Large intestine (tissue), 3 donors: ENCODE measurements at regions not wholly inside any gene's neighbourhood (a gene's known extent, or its start where the extent isn't known, plus 50 kb on each side); places are given as distances from the start of the nearest gene placed in this dataset.

Source experiments
- DNase-seq, 2 donors: peaks; one replicate each; pipeline versions ENCODE4 v3.0.0 to v3.0.0-alpha.2; 2013
- H3K27ac ChIP-seq: one replicate; pipeline ENCODE4 v1.5.1; 2013; ENCODE audit warnings: low read length
- H3K27me3 ChIP-seq: 2 replicates; pipeline ENCODE4 v1.6.1; 2013; ENCODE audit warnings: low read length; ENCODE audit not compliant: control insufficient read depth, insufficient read depth
- H3K36me3 ChIP-seq: 2 replicates; pipeline ENCODE4 v1.6.1; 2013; ENCODE audit warnings: low read length; ENCODE audit not compliant: control insufficient read depth, insufficient read depth
- H3K4me1 ChIP-seq: one replicate; pipeline ENCODE4 v1.6.1; 2013; ENCODE audit warnings: low read length; ENCODE audit not compliant: control insufficient read depth, insufficient read depth
- H3K4me3 ChIP-seq: one replicate; pipeline ENCODE4 v1.5.1; 2013; ENCODE audit warnings: low read length
- H3K9me3 ChIP-seq: one replicate; pipeline ENCODE4 v1.6.1; 2013; ENCODE audit warnings: mild to moderate bottlenecking, low read depth, low read length, moderate library complexity; ENCODE audit not compliant: control insufficient read depth
- WGBS: methylation state at CpG from one replicate; pipeline ENCODE4 v1.1.5; 2013; ENCODE audit warnings: low lambda C conversion rate; ENCODE audit not compliant: insufficient coverage; 5-methylcytosine and 5-hydroxymethylcytosine counted together

DNA sequence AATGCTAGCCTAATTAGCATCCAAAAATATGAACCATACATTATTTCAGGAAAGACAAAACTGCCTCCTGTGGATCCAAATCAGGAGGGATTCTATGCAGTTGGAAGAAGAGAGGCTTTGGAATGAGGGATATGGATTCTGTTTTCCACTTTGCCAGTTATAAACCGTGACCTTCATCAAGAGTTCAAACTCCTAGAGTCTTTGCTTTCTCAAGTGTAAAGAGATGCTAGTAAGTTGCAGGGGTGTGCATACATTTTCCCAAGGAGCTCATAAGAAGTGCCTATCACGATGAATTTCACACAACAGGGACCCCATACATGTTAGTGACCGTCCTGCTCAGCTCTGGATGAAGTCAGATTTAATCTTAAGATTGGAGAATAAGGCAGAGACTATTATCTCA is 542.5 kb downstream of the SOX11 start:
- no peak for DNase-seq
- no peaks in the 10 kb centered on the region for H3K27me3 ChIP-seq
- H3K36me3 ChIP-seq, result no peaks in the 10 kb centered on the region
- H3K27ac ChIP-seq, result no peak overlapping the region
- no peak overlapping the region for H3K4me3 ChIP-seq
- H3K4me1 ChIP-seq, result no peaks in the 10 kb centered on the region
- WGBS, result no CpG with 5 or more reads among the region's 3 CpGs
- no peaks in the 10 kb centered on the region for H3K9me3 ChIP-seq

DNA sequence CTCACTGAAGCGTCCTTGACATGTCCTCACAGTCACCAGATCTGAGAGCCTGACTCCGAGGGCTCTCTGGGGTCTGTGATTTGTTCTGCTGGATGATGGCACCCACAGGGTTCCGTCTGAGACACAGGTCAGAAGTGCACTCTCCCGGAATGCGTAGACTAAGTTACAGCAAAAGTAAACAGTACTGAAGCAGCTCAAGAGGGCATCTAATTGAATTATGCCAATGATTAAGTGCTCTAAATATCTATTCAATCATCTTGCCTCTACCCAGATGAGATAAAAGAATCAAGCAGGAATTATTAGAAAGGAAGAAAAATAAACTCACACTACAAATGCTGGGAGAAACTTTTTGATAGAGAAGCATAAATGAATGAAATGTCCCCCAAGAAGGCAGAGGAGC is 544.1 kb downstream of the SOX11 start:
- Histone ChIP-seq H3K4me3 (no peak overlapping the region), H3K9me3 (no peaks in the 10 kb centered on the region), H3K27ac (no peak overlapping the region), H3K36me3 (no peaks in the 10 kb centered on the region), H3K27me3 (no peaks in the 10 kb centered on the region), H3K4me1 (no peaks in the 10 kb centered on the region)
- no CpG with 5 or more reads among the region's 5 CpGs for WGBS
- DNase-seq, result no peak

DNA sequence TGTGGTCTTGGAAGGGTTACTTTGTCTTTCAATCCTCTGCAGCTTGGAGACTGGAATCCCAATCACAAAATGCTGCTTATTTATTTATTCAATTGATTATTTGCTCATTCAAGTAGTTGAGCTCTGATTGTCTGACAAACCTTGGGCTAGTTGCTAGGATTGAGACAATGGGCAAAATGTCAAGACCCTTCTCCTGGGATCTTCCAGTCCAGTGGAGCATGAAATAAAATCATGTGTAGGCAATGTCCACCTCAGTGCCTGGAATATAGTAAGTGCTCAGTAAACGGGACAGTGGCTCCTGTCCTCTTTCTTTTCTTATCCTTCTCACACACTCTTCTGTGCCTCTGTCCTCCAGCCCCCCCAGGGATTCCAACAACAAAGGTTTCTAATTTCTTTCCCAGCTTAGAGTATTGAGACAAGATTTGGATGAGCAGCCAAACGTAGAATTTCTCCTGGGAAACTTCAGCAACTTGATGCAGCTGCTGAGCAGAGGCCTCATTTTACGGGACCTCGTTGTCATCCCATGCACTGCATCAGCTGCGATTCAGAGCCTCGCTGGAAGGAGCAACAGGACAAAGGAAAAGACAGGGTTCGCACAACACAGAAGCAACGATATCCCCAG is 545.0 kb downstream of the SOX11 start:
- Histone ChIP-seq H3K4me1 (no peaks in the 10 kb centered on the region), H3K36me3 (no peaks in the 10 kb centered on the region), H3K9me3 (no peaks in the 10 kb centered on the region), H3K27me3 (no peaks in the 10 kb centered on the region), H3K27ac (no peak overlapping the region), H3K4me3 (no peak overlapping the region)
- DNase-seq, result no peak
- no CpG with 5 or more reads among the region's 8 CpGs for WGBS

DNA sequence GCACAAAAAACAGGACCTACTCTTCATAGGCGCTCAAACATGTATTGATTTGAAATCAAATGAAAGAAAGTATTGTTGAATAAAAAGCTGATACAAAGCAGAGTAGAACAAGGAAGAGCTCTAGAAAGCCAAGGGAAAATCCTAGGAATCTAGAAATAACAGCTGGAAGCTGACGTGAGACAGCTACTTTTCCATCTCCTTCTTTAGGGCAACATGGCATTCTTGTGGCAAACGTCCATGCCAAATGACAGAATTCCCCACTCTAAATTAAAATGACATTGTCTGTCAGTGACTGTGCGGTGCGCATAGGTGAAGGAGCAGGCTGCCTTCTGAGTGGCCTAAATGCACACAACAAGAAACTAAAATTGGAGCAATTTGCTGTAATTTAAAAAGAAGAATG is 557.4 kb downstream of the SOX11 start:
- DNase-seq, result no peak
- H3K27ac ChIP-seq, result no peak overlapping the region
- no peaks in the 10 kb centered on the region for H3K27me3 ChIP-seq
- H3K36me3 ChIP-seq, result no peaks in the 10 kb centered on the region
- no peaks in the 10 kb centered on the region for H3K4me1 ChIP-seq
- H3K9me3 ChIP-seq, result no peaks in the 10 kb centered on the region
- 100% methylated on average over 1 of the region's 5 CpGs for WGBS
- no peak overlapping the region for H3K4me3 ChIP-seq

DNA sequence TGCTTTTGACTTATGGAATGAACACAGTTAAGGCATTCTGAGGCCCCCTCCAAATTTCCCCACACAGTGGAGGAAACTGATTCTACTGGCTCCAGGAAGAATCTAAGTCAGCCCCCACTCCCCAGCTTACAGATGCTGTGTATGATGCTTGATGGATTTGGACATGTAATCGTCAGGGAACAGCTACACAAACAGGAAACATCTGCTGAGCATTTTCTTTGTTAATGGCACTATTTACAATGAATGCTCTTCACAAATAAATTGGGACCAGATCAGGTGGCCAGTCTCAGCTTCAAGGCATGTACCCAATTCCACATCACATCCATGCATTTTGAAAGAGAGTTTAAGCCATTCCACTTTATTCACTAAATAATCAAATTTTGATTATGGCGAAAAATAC is 562.3 kb downstream of the SOX11 start:
- WGBS, result no CpG with 5 or more reads among the region's 2 CpGs
- H3K27ac ChIP-seq, result no peak overlapping the region
- H3K27me3 ChIP-seq, result no peaks in the 10 kb centered on the region
- no peaks in the 10 kb centered on the region for H3K36me3 ChIP-seq
- H3K4me3 ChIP-seq, result no peak overlapping the region
- no peak for DNase-seq
- no peaks in the 10 kb centered on the region for H3K4me1 ChIP-seq
- H3K9me3 ChIP-seq, result no peaks in the 10 kb centered on the region

DNA sequence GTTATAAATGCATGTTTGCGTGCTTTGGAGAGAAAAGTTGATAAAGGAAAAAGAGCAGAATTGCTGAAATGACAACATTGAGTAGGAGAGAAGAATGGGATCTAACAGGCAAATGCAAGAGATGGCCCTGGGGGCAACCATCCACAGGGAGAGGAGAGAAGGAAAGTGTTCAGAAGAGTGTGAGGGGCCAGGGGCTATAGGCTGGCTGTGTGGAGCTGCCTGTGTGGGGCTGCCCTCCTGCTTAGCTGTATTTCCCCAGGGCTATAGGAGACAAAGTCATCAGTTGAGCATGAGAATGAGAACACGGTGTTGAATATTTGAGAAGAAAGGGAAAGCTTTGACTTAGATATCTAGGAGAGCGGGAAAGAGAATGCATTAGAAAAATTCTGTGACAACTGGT is 572.0 kb downstream of the SOX11 start:
- Histone ChIP-seq H3K4me1 (no peaks in the 10 kb centered on the region), H3K27me3 (no peaks in the 10 kb centered on the region), H3K9me3 (no peaks in the 10 kb centered on the region), H3K36me3 (no peaks in the 10 kb centered on the region), H3K27ac (no peak overlapping the region), H3K4me3 (no peak overlapping the region)
- WGBS, result 88% methylated on average over 3 of the region's 3 CpGs
- no peak for DNase-seq

DNA sequence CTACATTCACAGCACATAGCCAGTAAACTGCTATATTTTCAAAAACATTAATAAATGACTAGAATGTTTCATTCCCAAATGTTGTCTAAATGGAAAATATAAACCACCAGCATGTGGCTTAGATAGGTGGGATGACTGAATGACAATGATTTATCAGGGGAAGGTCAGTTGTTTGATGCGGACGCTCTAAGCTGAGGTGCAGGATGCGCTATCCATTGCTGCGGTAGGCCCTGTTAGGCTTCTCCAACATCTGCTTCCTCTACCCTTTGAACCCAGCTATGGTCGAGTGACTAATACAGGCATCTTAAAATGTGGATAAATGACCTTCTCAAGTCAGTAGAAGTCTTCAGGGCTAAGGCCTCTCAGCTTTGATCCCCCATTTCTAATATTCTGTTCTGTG is 584.2 kb downstream of the CMPK2 start:
- H3K36me3 ChIP-seq, result no peaks in the 10 kb centered on the region
- DNase-seq, result no peak
- no CpG with 5 or more reads among the region's 5 CpGs for WGBS
- H3K4me3 ChIP-seq, result no peak overlapping the region
- H3K27ac ChIP-seq, result no peak overlapping the region
- H3K27me3 ChIP-seq, result no peaks in the 10 kb centered on the region
- no peaks in the 10 kb centered on the region for H3K4me1 ChIP-seq
- no peaks in the 10 kb centered on the region for H3K9me3 ChIP-seq

DNA sequence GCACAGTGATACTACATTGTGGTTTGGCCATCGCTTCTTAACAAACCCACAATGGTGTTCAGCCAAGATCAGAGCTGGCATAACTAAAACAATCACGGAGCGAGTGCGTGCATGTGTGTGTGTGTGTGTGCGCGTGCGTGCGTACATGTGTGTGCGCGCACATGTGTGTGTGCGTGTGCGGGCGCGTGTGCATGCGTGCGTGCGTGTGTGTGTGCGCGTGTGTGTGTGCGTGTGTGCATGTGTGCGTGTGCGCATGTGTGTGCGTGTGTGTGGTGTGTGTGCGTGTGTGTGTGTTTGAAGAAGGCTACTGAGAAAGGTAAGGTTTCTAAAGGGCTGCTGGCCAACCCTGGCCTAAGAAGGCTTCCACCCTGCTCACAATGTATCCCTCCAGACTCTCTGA is 582.4 kb downstream of the CMPK2 start:
- Histone ChIP-seq H3K9me3 (no peaks in the 10 kb centered on the region), H3K27me3 (no peaks in the 10 kb centered on the region), H3K4me3 (no peak overlapping the region), H3K36me3 (no peaks in the 10 kb centered on the region), H3K27ac (no peak overlapping the region), H3K4me1 (no peaks in the 10 kb centered on the region)
- 100% methylated on average over 1 of the region's 24 CpGs for WGBS
- no peak for DNase-seq

DNA sequence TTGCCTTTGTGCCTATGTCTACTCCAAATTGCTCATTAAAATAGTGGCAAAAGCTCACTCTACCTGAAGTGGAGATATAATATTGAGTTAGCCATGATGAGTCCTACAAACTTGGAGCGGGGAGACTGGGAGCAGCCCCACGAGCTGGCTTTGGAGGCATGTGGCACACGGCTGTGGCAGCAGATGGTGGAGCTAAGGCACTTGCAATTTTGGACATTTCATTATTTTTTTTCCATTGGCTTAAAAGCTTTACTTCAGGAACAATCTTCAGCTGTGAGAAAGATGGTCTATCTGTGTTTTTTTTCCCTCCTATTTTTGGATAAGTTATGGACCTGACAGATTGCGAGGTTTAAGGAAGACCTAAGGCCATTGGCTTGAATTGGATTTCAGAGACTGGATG is 578.3 kb downstream of the CMPK2 start:
- WGBS, result 100% methylated on average over 1 of the region's 4 CpGs
- no peaks in the 10 kb centered on the region for H3K9me3 ChIP-seq

DNA sequence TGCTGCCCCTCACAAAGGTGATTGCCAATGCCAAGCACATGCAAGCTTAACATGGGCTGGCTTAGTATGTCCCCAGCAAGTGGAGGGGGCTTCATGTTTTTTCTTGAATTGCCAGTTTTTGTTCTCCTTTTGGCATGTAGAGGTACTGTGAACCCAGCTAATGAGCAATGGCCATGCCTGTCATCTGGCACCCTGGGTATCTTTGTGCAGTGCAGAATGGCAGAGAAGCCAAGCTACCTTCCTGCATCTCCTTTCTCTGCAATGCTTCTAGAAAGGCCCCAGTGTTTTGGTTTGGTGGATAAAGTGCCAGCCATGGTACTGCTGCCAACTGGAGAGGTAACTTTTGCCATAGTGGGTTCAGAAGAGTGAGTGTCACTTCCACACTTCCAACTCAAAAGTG is 576.9 kb downstream of the CMPK2 start:
- Histone ChIP-seq H3K4me3 (no peak overlapping the region), H3K27ac (no peak overlapping the region), H3K36me3 (no peaks in the 10 kb centered on the region), H3K9me3 (peaks cover 4% of the 10 kb centered on the region), H3K27me3 (no peaks in the 10 kb centered on the region), H3K4me1 (no peaks in the 10 kb centered on the region)
- no peak for DNase-seq

More for the DNA sequence above, 578.3 kb downstream of the CMPK2 start:
- Histone ChIP-seq H3K4me3 (no peak overlapping the region), H3K27me3 (no peaks in the 10 kb centered on the region), H3K27ac (no peak overlapping the region), H3K36me3 (no peaks in the 10 kb centered on the region), H3K4me1 (no peaks in the 10 kb centered on the region)
- no peak for DNase-seq

DNA sequence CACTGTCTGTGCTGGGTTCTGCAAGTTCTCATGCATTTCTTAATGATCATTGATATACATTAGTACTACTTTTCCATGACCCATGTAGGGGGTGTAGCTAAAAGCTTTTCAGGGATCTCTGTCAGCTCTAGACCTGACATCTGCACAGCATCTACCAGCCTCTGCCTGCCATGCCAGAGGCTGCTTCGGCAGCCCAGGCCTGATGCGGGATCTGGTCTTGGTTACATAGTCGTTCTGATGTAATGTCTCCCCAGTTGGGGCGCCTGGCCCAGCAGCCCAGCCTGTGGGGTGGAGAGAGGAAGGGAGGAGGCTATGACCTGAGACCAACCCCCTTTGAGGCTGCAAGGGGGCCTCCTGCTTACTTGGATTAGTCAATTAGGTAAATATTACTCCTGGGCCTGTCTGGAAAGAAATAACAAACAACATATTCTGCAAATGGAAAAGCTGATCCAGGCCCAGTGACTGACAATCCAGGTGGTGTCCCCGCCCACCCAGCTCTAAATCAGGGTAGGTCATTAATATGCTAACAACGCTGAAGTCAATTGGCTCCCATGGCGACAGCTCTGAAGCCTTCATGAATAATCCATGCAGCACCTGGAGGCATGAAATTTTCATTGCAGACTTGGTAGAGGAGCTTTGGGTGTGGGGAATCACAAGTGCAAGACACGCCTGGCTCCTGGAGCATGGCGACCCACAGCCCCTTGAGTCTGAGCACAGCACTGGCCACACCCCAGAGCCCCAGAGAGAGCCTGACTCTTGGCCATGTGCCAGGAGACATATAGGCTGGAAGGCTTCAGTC is 575.3 kb downstream of the CMPK2 start:
- Histone ChIP-seq H3K27ac (no peak overlapping the region), H3K4me1 (no peaks in the 10 kb centered on the region), H3K36me3 (no peaks in the 10 kb centered on the region), H3K9me3 (peaks cover 4% of the 10 kb centered on the region), H3K4me3 (no peak overlapping the region), H3K27me3 (no peaks in the 10 kb centered on the region)
- WGBS, result no CpG with 5 or more reads among the region's 9 CpGs
- no peak for DNase-seq
